ENCODE measurements at regions not wholly inside any gene's neighbourhood (a gene's known extent, or its start where the extent isn't known, plus 50 kb on each side); places are given as distances from the start of the nearest gene placed in this dataset.

DNA sequence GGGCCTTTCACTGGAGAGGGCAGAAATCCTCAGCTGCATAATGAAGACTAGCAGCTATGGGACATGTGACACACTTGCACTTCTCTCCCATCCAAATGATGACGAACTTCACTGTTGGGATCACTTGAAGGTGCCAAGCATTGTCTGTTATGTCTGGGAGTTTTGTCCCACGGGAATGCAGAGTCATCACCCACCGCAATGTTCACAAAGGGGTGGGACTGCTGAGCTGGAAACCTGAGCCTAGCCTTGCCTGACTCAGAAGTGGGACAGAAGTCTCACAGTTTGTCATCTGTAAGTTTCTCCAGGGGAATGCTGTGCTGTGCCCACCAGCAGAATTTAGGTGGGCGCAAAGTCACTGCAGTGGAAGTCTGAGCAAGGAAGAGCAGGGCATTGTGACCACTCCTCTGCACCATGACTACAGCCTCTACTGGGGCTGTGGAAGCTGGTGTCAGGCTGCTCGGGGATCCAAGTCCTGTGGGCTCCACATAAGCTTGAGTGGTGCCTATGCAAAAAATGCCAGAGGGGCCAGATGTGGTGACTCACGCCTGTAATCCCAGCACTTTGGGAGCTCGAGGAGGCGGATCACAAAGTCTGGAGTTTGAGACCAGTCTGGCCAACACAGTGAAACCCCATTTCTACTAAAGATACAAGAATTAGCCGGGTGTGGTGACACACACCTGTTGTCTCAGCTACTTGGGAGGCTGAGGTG, 472.0 kb upstream of the CNTNAP2 start:
- no peak for DNase-seq

DNA sequence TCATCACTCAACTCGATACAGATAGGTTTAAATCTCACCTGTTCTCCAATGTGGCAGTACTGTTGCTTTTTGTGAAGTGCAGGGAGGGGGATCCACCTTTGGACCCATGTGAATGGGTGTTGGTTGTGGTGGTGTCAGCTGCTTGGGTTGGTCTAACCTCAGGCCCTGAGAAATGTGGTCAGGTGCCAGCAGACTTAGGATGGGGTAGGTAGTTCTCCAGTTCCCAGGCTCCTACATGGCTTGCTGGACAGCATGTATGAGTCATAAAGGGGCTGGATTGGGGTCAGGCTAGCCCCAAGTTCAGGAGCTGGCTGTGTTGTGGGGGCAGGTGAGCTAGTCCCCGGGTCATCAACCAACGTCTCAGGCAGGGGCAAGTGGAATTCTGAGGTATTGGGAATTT, 472.6 kb upstream of the CNTNAP2 start:
- no peak for DNase-seq

DNA sequence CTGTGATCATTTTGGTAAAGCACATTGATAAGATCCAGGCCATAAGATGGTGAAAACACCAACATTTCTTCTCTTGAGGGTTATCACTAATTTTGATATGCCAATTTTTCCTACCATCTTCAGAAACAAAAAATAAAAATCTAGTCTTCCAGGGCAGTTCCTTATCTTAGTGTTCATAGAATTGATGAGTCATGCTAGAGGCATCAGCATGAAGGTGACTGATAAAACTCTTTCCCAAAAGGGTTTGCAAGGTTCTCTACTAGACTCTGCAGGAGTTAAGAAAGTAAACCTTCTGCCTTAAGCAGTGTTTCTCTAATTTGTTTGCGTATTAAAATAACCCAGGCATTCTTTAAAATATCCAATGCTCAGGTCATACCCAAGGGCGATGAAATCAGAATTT, 483.1 kb upstream of the CNTNAP2 start:
- no peak for DNase-seq

DNA sequence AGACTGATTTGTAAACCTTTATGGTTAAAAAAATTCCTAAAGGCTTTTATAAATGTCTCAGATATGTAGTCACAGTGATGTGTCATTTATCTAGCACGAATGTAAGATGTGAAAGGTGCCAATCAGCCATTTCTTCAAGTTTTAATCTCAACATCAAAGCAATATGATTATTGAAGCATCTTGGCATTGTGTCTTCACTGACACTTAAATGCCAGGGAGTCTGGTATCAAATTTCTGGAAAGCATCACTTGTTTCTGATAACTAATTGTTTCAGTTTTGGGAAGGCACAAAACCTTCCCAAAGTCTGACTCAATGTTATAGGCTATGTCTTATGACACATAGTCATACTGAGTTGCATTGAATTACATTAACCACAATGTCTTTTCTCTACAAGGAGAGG, 492.0 kb upstream of the CNTNAP2 start:
- no peak for DNase-seq

DNA sequence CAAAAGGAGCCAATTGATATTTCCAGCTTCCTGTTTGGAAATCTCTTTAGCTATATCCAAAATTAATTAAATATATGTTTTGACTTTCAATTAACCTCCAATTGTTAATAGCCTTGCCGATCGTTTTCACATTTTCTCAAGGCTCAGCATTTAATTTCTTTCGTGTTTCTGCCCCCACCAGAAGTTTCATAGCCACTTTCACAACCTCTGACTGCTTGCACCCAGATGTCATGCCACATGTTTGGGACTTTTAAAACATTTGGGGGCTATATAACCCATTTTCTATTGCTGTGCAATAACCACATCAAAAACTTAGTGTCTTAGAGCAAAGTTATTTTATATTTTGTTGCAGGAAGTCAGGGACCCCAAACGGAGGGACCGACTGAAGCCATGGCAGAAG, 510.6 kb upstream of the CNTNAP2 start:
- no peak for DNase-seq

DNA sequence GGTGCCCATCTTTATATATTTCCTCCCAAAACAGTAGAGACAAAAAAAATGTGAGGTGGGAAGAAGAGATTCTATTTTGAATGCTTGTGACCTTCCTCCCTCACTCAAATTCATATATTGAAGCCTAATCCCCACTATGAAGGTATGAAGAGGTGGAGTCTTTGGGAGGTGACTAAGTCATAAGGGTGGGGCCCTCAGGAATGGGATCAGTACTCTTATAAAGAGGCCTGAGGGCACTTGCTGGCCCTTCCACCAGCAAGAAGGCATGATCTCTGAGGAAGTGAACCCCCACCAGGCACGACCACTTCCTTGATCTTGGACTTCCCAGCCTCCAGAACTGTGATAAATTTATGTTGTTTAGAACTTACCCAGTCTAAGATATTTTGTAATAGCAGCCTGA, 517.2 kb upstream of the CNTNAP2 start:
- no peak for DNase-seq

DNA sequence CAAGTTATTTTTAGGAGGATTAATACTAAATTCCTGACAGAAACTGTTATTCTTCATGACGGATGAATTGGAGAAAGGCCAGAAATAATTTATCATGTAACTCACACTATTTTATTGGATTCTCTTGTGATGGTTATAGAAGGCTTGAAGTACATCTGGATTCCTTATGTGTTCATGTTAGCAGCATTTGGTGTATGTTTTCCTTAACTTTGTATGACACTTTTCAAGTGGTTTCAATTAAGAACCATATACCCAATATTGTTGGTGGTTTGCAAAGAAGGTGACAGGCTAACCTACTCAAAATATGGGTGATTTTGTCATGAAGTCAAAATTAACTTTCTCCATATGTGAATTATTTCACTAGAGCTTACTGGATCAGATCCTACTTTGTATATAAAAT, 532.2 kb upstream of the CNTNAP2 start:
- no peak for DNase-seq

DNA sequence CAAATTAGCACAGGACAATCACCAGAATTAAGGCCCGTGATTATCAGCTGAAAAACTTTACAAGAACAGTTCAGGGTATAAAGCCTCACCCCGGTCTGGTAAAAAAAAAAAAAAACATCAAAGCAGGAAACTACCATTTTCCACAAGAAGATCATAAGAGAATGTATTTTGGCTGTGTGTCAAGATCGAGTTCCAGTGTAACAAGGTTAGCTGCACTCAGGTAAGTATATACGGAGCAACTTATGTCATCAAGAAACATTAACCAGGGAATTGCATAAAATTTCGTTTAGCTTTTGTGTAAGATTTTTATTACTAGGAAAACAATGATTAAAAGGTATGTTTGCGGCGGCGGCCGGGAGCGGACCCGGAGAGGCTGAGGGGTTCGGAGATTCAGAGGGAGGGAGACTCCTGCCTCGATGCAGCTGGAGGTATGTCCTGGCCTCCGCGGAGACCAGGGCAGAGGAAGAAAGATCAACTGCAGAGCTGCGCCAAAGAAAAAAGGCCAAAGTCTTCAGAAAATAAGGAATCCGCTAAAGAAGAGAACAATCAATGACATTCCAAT, 533.8 kb upstream of the CNTNAP2 start:
- no peak for DNase-seq

DNA sequence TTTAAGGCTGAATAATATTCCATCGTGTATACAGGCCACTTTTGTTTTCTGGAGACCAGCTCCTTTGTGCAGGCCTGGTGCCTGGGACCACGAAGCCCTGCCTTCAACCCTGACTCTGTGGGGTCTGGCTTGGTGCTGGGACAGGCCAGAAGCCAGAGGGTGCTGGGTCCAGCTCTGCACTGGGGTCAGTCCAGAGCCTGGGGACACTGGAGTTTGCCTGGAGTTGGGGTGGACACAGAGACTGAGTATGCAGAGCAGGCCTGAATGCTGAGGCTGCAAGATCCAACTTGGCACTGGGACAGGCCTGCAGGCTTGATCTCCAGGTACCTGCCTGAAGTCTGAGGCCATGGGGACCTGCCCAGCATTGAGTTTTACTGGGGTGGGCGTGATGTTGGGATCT, 558.8 kb upstream of the CNTNAP2 start:
- no peak for DNase-seq

DNA sequence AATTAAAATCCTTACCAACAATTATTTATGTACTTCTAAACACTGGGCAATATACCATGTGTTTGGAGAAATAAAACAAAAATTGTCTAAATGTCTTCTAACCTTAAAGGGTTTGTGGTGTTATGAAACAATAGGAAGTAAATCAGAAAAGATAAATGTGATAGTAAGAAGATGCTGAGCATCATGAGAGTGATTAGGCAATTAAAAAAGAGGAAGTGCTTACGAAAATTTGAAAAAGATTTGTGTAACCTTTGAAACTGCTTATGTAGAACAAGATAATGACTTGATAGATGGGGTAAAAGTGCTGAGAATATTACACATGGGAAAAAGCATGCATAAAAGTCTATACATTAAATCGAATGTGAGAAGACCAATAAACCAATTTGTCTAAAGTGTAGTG, 573.4 kb upstream of the CNTNAP2 start:
- DNase-seq, result no peak

DNA sequence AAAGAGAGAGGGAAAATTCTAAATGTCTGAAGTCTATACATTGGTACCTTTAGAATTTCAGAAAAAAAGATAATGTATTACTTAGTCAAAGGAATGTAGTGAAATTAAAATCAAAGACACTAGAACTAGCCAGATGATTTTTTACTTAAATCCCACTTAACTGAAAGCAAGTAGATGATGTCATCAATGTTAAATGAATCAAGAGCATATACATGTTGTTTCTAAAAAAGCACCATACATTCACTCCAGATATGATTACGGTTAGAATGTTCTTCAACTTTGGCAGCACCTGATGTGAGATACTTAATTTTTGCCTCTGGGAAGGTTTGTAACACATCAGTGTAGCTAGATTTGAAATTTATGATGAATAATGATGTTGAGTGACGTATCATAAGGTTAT, 576.7 kb upstream of the CNTNAP2 start:
- DNase-seq, result no peak

DNA sequence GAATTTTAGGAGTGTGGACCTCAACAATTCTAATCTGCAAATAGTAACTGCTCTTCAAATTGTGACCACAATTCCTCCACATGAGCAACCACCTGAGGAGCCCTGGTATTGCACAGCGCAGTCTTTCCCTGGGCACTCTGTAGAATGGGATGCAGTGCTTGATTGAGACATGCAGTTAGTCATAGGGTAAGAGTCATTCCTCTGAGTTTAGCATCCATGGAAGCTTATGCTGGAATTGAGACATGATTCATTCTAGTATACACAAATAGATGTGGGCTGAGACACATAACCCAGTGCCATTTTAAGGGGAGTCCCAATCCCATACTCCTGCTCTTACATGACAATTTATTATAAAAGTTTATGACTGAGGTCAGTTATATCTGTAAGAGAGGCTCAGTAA, 582.3 kb upstream of the CNTNAP2 start:
- DNase-seq, result no peak

DNA sequence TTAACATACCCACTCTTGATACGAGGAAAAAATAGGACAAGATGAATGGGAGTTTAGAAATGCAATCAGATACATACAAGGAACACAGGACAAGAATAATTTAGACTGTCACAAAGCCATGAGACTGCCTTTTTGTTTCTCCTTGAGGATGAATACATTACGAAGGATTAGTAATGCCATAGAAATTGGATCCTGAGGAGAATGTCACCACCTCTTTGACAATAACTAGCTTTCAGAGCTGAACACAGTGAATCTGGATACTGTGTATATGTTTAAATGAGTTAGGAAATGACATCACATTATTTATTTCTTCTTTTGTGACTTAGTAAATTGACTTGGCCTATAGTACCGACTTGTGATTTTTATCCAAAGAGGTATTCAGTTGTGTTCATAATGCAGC, 596.3 kb upstream of the CNTNAP2 start:
- no peak for DNase-seq

DNA sequence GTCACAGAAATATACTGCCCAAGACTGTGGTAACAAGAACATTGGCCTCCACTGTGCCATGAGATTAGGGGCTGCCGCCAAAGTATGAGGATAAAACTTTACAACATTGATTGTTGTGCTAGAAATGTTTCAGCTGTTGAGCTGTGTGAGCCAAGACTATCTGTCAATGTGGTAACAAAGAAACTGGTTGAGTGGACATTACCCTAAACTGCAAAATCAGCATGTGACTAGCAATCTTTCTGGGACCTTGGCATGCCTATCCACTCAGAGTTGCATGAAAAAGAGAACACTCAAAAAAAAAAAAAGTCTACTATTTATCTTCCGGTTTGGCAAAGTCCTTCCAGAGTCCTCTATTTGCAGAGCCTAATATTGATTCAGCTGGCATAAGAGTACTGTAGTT, 605.6 kb upstream of the CNTNAP2 start:
- no peak for DNase-seq

DNA sequence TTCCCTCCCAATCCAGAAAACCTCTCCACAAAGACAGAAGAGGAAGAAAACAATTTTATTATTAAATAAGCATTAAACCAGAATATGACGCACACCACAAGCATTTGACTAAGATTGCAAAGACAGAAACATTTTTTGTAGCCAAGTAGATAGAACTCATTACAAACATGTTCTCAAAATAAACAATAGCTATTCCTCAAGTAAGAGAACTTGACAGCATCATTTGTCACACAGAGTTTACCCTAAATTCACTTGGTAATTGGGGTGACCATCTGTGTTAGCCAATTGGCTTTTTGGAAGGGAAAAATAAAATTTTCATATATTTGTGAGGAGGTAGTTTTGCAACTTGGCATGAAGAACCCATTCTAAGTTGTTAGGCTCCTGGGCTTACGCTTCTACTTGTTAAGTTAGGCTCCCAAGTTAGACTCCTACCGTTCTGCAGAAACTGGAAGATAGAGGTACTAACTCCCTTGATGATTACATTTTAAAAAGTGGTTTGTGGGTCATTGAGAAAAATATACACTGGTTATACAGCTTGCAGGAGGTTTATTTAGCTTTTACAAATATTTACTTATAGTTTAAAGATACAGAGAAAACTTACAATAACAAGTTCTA, 618.6 kb upstream of the CNTNAP2 start:
- DNase-seq, result no peak

DNA sequence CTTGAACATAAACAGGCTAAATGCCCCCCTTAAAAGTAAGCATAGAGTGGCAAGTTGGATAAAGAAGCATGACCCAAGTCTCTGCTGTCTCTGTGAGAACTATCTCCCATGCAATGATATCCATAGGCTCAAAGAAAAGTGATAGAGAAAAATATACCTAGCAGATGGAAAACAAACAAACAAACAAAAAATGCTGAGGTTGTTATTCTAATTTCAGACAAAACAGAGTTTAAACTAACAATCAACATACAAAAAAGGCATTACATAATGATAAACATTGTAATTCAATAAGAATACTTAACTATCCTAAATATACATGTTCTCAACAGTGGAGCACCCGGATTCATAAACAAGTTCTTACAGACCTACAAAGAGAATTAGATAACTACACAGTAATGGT, 626.2 kb upstream of the CNTNAP2 start:
- DNase-seq, result no peak

DNA sequence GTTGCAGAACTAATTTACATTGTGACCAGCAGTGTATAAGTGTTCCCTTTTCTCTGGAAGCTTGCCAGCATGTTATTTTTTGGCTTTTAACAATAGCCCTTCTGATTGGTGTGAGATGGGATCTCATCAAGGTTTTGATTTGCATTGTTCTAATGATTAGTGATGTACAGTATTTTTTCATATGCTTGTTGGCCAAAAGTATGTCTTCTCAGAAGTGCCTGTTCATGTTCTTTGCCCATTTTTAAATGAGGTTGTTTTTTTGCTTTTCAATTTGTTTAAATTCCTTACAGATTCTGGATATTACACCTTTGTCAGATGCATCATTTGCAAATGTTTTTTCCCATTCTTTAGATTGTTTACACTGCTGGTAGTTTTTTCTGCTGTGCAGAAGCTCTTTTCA, 627.0 kb upstream of the CNTNAP2 start:
- DNase-seq, result no peak

DNA sequence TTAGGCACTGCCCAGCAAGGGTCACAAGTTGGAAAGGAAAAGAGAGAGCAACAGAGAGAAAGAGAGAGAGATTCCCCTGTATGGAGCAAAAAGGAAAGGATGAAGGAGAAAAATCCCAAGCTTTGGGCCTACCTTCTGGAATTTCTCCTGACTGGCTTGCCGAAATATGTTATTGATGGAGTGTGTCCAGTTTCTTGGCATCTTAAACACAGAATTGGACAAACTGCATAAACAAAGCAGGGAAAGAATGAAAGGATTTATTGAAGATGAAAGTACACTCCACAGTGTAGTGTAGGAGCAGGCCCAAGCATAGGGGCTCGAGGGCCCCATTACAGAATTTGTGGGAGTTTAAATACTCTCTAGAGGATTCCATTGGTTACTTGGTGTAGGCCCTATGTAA, 627.8 kb upstream of the CNTNAP2 start:
- no peak for DNase-seq

DNA sequence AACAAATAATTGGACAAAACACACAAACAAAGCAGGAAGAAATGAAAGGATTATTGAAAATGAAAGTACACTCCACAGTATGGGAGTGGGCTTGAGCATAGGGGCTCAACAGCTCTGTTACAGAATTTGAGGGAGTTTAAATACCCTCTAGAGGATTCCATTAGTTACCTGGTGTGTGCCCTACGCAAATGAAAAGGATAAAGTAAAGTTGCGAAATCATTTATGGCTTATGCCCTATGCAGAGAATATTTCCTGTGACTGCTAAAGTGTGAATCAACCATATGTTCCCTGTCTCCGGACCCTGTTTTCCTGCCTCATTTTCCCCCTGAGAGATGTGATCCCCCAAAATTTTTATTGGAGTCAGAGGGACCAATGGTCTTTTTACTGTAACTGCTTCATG, 634.6 kb upstream of the CNTNAP2 start:
- no peak for DNase-seq

DNA sequence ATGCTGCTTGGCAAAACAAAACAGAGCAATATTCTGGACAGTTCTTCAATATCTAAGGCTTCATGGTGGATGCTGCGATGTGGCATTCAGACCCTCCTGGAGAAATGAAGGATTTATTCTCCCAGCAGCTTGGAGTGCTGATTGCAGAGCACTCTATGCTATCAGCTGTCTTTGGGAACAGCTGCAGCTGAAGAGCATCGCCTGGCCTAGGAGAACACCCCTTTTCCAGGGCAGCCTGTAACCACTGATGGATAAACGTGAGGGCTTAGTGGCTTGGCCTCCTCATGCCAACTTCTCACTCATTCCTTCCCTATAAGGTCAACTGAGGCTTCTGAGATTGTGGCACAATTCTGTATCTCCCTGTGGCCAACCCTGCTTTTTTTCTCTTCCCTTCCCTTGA, 638.1 kb upstream of the CNTNAP2 start:
- no peak for DNase-seq

DNA sequence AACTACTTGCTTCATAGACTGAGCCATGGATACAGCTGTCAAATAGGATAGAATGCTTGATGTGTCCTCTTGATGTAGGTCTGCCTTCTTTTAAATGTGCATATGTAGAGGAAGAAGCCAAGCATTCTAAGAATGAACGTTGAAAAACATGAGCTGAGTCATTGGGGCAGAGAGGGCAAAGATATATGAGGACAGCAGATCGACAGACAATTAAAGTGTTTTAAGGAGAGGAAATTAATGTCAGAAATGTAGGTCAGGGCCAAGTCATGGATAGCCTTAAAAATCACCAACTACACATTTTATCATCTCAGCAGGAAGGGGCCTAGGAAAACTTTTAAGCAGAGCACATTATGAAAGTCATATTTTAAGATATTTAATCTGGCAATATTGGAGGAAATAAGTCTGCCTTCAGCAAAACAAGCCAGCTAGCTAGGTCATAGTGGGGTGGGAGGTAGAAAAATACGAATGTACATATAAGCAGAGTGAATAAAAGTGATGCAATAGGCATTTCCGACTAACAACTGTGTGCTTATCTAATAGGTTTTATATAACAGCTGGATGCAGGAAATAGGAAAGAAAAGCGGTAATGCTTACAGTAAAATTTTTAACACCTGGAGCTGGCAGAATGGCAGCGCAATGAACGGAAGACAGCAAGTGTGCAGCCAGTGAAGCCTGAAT, 638.3 kb upstream of the TPK1 start:
- no peak for DNase-seq

DNA sequence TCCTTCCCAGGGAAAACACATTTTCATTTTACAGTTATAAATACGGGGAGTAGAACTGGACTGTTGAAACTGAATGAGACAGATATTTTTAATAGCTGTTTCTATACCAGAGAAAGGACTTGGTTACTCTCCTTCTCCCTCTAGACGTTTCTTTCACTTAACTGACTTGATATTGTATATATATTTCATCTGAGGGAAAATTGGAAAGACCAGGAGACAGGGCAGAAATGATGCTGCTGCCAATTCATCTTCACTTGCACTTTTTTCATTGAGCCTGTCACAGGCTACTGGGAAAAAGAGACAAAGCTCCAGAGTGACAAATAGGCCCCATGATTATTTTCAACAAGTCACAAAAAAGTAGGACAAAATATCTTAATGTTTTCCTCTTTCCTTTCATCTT, 636.0 kb upstream of the TPK1 start:
- DNase-seq, result no peak

DNA sequence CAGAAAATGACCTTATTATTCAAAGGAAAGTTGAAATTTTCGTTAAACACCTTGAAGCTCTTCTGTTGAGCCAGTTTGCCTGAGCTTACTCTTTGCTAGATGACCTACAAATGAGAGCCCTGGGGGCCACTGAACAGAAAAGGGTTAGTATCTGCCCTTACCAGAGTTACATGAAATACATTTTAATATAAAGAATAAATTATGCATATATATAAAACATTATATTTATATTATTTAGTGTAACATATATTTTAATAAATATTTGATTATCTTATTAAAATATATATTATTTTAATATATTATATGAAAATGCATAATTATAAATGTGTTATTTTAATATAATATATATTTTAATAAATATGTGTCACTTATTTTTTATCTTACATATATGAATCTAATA, 628.4 kb upstream of the TPK1 start:
- DNase-seq, result no peak

DNA sequence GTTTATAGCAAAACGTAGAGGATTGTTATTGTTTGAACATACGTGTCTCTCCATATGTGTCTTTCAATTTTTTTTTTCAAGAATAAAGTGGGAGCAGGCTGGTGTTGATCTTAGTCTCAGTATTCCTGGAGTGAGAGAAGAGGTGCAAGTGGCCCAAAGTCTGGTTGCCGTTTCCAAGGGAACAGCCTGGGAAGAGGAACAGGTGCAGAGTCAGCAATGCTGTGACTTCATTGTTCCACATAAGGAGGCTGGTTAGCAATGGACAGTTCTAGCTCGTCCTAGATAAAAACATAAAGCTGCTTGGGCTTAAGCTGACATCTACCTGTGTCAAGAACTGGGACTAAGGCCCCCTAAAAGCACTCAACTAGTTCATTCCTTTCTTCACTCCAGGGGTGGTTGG, 626.6 kb upstream of the TPK1 start:
- no peak for DNase-seq
